ENCODE measurements at regions not wholly inside any gene's neighbourhood (a gene's known extent, or its start where the extent isn't known, plus 50 kb on each side); places are given as distances from the start of the nearest gene placed in this dataset.

GRCh38 chr7:76149847-76150691 lies 51.6 kb upstream of the SRRM3 start:
- peak; percentile 23 for DNase-seq
